CD4-positive, alpha-beta memory T cell (primary cell): ENCODE measurements at regions not wholly inside any gene's neighbourhood (a gene's known extent, or its start where the extent isn't known, plus 50 kb on each side); places are given as distances from the start of the nearest gene placed in this dataset.

Experiments used
- CTCF ChIA-PET: fragments of 350-600 bp; sonication (Branson Sonifier 250); formaldehyde crosslinking; loops from one replicate; lab custom pipeline; 2021; ENCODE audit warnings: inconsistent platforms; ENCODE audit not compliant: partially characterized antibody; lab: Charles Lee
- POLR2A ChIA-PET: fragments of 350-600 bp; sonication (Branson Sonifier 250); formaldehyde crosslinking; loops from one replicate; lab custom pipeline; 2021; ENCODE audit not compliant: partially characterized antibody; lab: Charles Lee
- DNase-seq, 5 donors: peaks; one replicate each; pipeline versions ENCODE4 v3.0.0 to v3.0.0-alpha.2; 2020 to 2022; ENCODE audit warnings: mixed read lengths in 1 of 5
- H3K27ac ChIP-seq: one replicate; pipeline ENCODE4 v1.7.0; 2013; ENCODE audit warnings: low read depth, low read length
- H3K27me3 ChIP-seq: 2 replicates; pipeline ENCODE4 v1.7.0; 2013; ENCODE audit warnings: mild to moderate bottlenecking, low read length, moderate library complexity; ENCODE audit not compliant: insufficient read depth
- H3K36me3 ChIP-seq: 2 replicates; pipeline ENCODE4 v1.7.0; 2013; ENCODE audit warnings: mild to moderate bottlenecking, low read length, moderate library complexity; ENCODE audit not compliant: insufficient read depth
- H3K4me1 ChIP-seq: 2 replicates; pipeline ENCODE4 v1.7.0; 2013; ENCODE audit warnings: mild to moderate bottlenecking, low read length, moderate library complexity; ENCODE audit not compliant: insufficient read depth
- H3K4me3 ChIP-seq, 2 donors: one replicate each; pipeline ENCODE4 v1.7.0; 2013; ENCODE audit warnings: low read length in 2 of 2, mild to moderate bottlenecking in 1 of 2
- H3K9me3 ChIP-seq, 2 donors: one replicate each; pipeline ENCODE4 v1.7.0; 2013; ENCODE audit warnings: low read length in 2 of 2, control low read depth in 1 of 2; ENCODE audit not compliant: control insufficient read depth in 1 of 2
- H3K27ac Mint-ChIP-seq, 7 donors: one replicate each; pipeline ENCODE4 v1.8.0; 2020 to 2021; ENCODE audit warnings: mixed read lengths in 7 of 7, mild to moderate bottlenecking in 6 of 7, inconsistent platforms in 3 of 7, moderate library complexity in 3 of 7
- H3K27me3 Mint-ChIP-seq, 2 donors: one replicate each; pipeline ENCODE4 v1.8.0; 2020 to 2021; ENCODE audit warnings: mixed read lengths in 2 of 2
- H3K36me3 Mint-ChIP-seq, 2 donors: one replicate each; pipeline ENCODE4 v1.8.0; 2020 to 2021; ENCODE audit warnings: mixed read lengths in 2 of 2, inconsistent platforms in 1 of 2, mild to moderate bottlenecking in 1 of 2
- H3K4me1 Mint-ChIP-seq, 4 donors: one replicate each; pipeline ENCODE4 v1.8.0; 2020 to 2021; ENCODE audit warnings: mixed read lengths in 4 of 4, mild to moderate bottlenecking in 1 of 4
- H3K4me3 Mint-ChIP-seq, 8 donors: one replicate each; pipeline ENCODE4 v1.8.0; 2020 to 2021; ENCODE audit warnings: mixed read lengths in 8 of 8, mild to moderate bottlenecking in 7 of 8, moderate library complexity in 6 of 8, inconsistent platforms in 3 of 8
- H3K9me3 Mint-ChIP-seq, 8 donors: one replicate each; pipeline ENCODE4 v1.8.0; 2020 to 2021; ENCODE audit warnings: mixed read lengths in 8 of 8, mild to moderate bottlenecking in 5 of 8, inconsistent platforms in 3 of 8, moderate library complexity in 1 of 8
- intact Hi-C: fragments of 100-400 bp; cut with micrococcal nuclease; formaldehyde crosslinking; loops from one replicate; pipeline ENCODE4 v1.15.1; 2023

GRCh38 chr2:14304326-14304725 is 328.2 kb upstream of the LRATD1 start:
- H3K4me1 Mint-ChIP-seq: no peaks in the 10 kb centered on the region

GRCh38 chr2:14306268-14306861 is 326.2 kb upstream of the LRATD1 start:
- peaks cover 0 to 14% (median 6%) of the 10 kb centered on the region in 8 donors for H3K9me3 Mint-ChIP-seq
- Histone ChIP-seq H3K27me3 (no peaks in the 10 kb centered on the region), H3K4me1 (no peaks in the 10 kb centered on the region), H3K4me3 (no peak overlapping the region), H3K36me3 (no peaks in the 10 kb centered on the region), H3K9me3 (no peaks in the 10 kb centered on the region), H3K27ac (no peak overlapping the region)
- no peaks in the 10 kb centered on the region for H3K27me3 Mint-ChIP-seq
- no peaks in the 10 kb centered on the region for H3K36me3 Mint-ChIP-seq
- H3K4me1 Mint-ChIP-seq: no peaks in the 10 kb centered on the region
- no peak overlapping the region for H3K27ac Mint-ChIP-seq
- CTCF ChIA-PET: no interaction called here
- no peak overlapping the region for H3K4me3 Mint-ChIP-seq
- POLR2A ChIA-PET: no interaction called here
- intact Hi-C loops: no loop called here
- no peak for DNase-seq

More at GRCh38 chr2:14304326-14304725, 328.2 kb upstream of the LRATD1 start:
- Histone ChIP-seq H3K9me3 (no peaks in the 10 kb centered on the region), H3K27ac (no peak overlapping the region), H3K36me3 (no peaks in the 10 kb centered on the region), H3K4me3 (no peak overlapping the region), H3K27me3 (no peaks in the 10 kb centered on the region), H3K4me1 (no peaks in the 10 kb centered on the region)
- H3K27me3 Mint-ChIP-seq: no peaks in the 10 kb centered on the region
- H3K4me3 Mint-ChIP-seq: no peak overlapping the region
- H3K9me3 Mint-ChIP-seq: peaks cover 0 to 8% (median 2%) of the 10 kb centered on the region in 8 donors
- ChIA-PET CTCF (no interaction called here), POLR2A (no interaction called here)
- H3K27ac Mint-ChIP-seq: no peak overlapping the region
- no peak for DNase-seq
- intact Hi-C loops: no loop called here
- H3K36me3 Mint-ChIP-seq: no peaks in the 10 kb centered on the region

- no peaks in the 10 kb centered on the region for H3K9me3 ChIP-seq
- DNase-seq: no peak
- Mint-ChIP-seq H3K4me1 (no peaks in the 10 kb centered on the region), H3K27me3 (no peaks in the 10 kb centered on the region), H3K36me3 (no peaks in the 10 kb centered on the region), H3K27ac (no peak overlapping the region), H3K4me3 (no peak overlapping the region), H3K9me3 (peaks cover 4 to 26% (median 8%) of the 10 kb centered on the region in 8 donors)
- H3K27ac ChIP-seq: no peak overlapping the region
- CTCF ChIA-PET: no interaction called here
- H3K4me3 ChIP-seq: no peak overlapping the region
- intact Hi-C loops: no loop called here
- H3K27me3 ChIP-seq: no peaks in the 10 kb centered on the region
- no peaks in the 10 kb centered on the region for H3K36me3 ChIP-seq
- H3K4me1 ChIP-seq: no peaks in the 10 kb centered on the region
- POLR2A ChIA-PET: no interaction called here
These were observed 319.2 kb upstream of the LRATD1 start for GRCh38 chr2:14313341-14313740.

GRCh38 chr2:14316594-14316993 is 315.9 kb upstream of the LRATD1 start:
- CTCF ChIA-PET: no interaction called here
- H3K4me3 Mint-ChIP-seq: no peak overlapping the region
- Histone ChIP-seq H3K27me3 (no peaks in the 10 kb centered on the region), H3K4me1 (no peaks in the 10 kb centered on the region), H3K27ac (no peak overlapping the region), H3K36me3 (no peaks in the 10 kb centered on the region), H3K9me3 (no peaks in the 10 kb centered on the region), H3K4me3 (no peak overlapping the region)
- DNase-seq: no peak
- H3K4me1 Mint-ChIP-seq: no peaks in the 10 kb centered on the region
- POLR2A ChIA-PET: no interaction called here
- intact Hi-C loops: no loop called here
- H3K9me3 Mint-ChIP-seq: peaks cover 2 to 15% (median 5%) of the 10 kb centered on the region in 8 donors
- H3K27ac Mint-ChIP-seq: no peak overlapping the region
- no peaks in the 10 kb centered on the region for H3K36me3 Mint-ChIP-seq
- no peaks in the 10 kb centered on the region for H3K27me3 Mint-ChIP-seq

GRCh38 chr2:14321357-14321756 is 311.2 kb upstream of the LRATD1 start:
- no peaks in the 10 kb centered on the region for H3K36me3 ChIP-seq

GRCh38 chr2:14322306-14322705 is 310.2 kb upstream of the LRATD1 start:
- Histone ChIP-seq H3K27ac (no peak overlapping the region), H3K27me3 (no peaks in the 10 kb centered on the region), H3K4me3 (no peak overlapping the region), H3K9me3 (no peaks in the 10 kb centered on the region), H3K4me1 (no peaks in the 10 kb centered on the region), H3K36me3 (no peaks in the 10 kb centered on the region)
- H3K4me3 Mint-ChIP-seq: no peak overlapping the region
- H3K36me3 Mint-ChIP-seq: no peaks in the 10 kb centered on the region
- H3K27ac Mint-ChIP-seq: no peak overlapping the region
- no peaks in the 10 kb centered on the region for H3K4me1 Mint-ChIP-seq
- intact Hi-C loops: no loop called here
- H3K27me3 Mint-ChIP-seq: peaks cover 0 to 1% of the 10 kb centered on the region in 2 donors
- no peak for DNase-seq
- ChIA-PET POLR2A (no interaction called here), CTCF (no interaction called here)
- peaks cover 0 to 6% (median 0%) of the 10 kb centered on the region in 8 donors for H3K9me3 Mint-ChIP-seq

More at GRCh38 chr2:14321357-14321756, 311.2 kb upstream of the LRATD1 start:
- H3K27ac Mint-ChIP-seq: no peak overlapping the region
- no peaks in the 10 kb centered on the region for H3K4me1 Mint-ChIP-seq
- Histone ChIP-seq H3K9me3 (no peaks in the 10 kb centered on the region), H3K27me3 (no peaks in the 10 kb centered on the region), H3K27ac (no peak overlapping the region), H3K4me3 (no peak overlapping the region), H3K4me1 (no peaks in the 10 kb centered on the region)
- CTCF ChIA-PET: no interaction called here
- no peaks in the 10 kb centered on the region for H3K27me3 Mint-ChIP-seq
- DNase-seq: no peak
- H3K4me3 Mint-ChIP-seq: no peak overlapping the region
- no peaks in the 10 kb centered on the region for H3K36me3 Mint-ChIP-seq
- intact Hi-C loops: no loop called here
- peaks cover 0 to 6% (median 0%) of the 10 kb centered on the region in 8 donors for H3K9me3 Mint-ChIP-seq
- POLR2A ChIA-PET: no interaction called here

GRCh38 chr2:14324308-14324707 is 308.2 kb upstream of the LRATD1 start:
- no peaks in the 10 kb centered on the region for H3K36me3 ChIP-seq
- intact Hi-C loops: no loop called here
- H3K4me3 ChIP-seq: no peak overlapping the region
- peaks cover 0 to 1% of the 10 kb centered on the region in 2 donors for H3K27me3 Mint-ChIP-seq
- peaks cover 0 to 8% (median 0%) of the 10 kb centered on the region in 8 donors for H3K9me3 Mint-ChIP-seq
- ChIA-PET POLR2A (no interaction called here), CTCF (no interaction called here)
- no peaks in the 10 kb centered on the region for H3K4me1 Mint-ChIP-seq
- H3K27ac Mint-ChIP-seq: no peak overlapping the region
- DNase-seq: no peak
- no peaks in the 10 kb centered on the region for H3K36me3 Mint-ChIP-seq
- H3K4me3 Mint-ChIP-seq: no peak overlapping the region
- no peak overlapping the region for H3K27ac ChIP-seq
- H3K4me1 ChIP-seq: no peaks in the 10 kb centered on the region
- no peaks in the 10 kb centered on the region for H3K27me3 ChIP-seq
- no peaks in the 10 kb centered on the region for H3K9me3 ChIP-seq
